HG03457 (cell line): ENCODE measurements at regions not wholly inside any gene's neighbourhood (a gene's known extent, or its start where the extent isn't known, plus 50 kb on each side); places are given as distances from the start of the nearest gene placed in this dataset.
"Not testable (repeated sequence)": the region's sequence is repeated elsewhere in the genome, so short reads cannot be mapped to it uniquely, and the experiment has no call there.

ENCODE experiments used
- ATAC-seq: cut with Tn5 transposase; IDR thresholded peaks from one replicate; pipeline ENCODE4 v1.9.1; 2021; ENCODE audit warnings: moderate number of reproducible peaks; ENCODE audit not compliant: unreplicated experiment

GRCh38 chr6:12605888-12606345 is 110.7 kb upstream of the PHACTR1 start:
- ATAC-seq, result no peak

- no peak for ATAC-seq
These were observed 110.0 kb upstream of the PHACTR1 start for GRCh38 chr6:12606616-12607015.

- ATAC-seq, result peak; percentile 50
These were observed 108.3 kb upstream of the PHACTR1 start for GRCh38 chr6:12608016-12608860.

GRCh38 chr6:12608874-12609273 is 107.7 kb upstream of the PHACTR1 start:
- peak; percentile 8 for ATAC-seq

- ATAC-seq, result no peak
These were observed 106.8 kb upstream of the PHACTR1 start for GRCh38 chr6:12609751-12610150.

GRCh38 chr6:12610862-12611261 is 105.7 kb upstream of the PHACTR1 start:
- no peak for ATAC-seq

GRCh38 chr6:12613811-12614210 is 102.8 kb upstream of the PHACTR1 start:
- ATAC-seq, result no peak

GRCh38 chr6:12614456-12614855 is 102.1 kb upstream of the PHACTR1 start:
- no peak for ATAC-seq

- no peak for ATAC-seq
These were observed 98.3 kb upstream of the PHACTR1 start for GRCh38 chr6:12618296-12618695.

GRCh38 chr6:12621754-12622153 is 94.8 kb upstream of the PHACTR1 start:
- ATAC-seq, result no peak

- no peak for ATAC-seq
These were observed 94.0 kb upstream of the PHACTR1 start for GRCh38 chr6:12622566-12622965.

- no peak for ATAC-seq
These were observed 92.3 kb upstream of the PHACTR1 start for GRCh38 chr6:12624142-12624837.

GRCh38 chr6:12627053-12627452 is 89.5 kb upstream of the PHACTR1 start:
- no peak for ATAC-seq

GRCh38 chr6:12628327-12628726 is 88.2 kb upstream of the PHACTR1 start:
- no peak for ATAC-seq

GRCh38 chr6:12633746-12634145 is 82.8 kb upstream of the PHACTR1 start:
- not testable (repeated sequence) for ATAC-seq

GRCh38 chr6:12635375-12635774 is 81.2 kb upstream of the PHACTR1 start:
- ATAC-seq, result no peak

- no peak for ATAC-seq
These were observed 80.8 kb upstream of the PHACTR1 start for GRCh38 chr6:12635813-12636212.

- ATAC-seq, result no peak
These were observed 80.2 kb upstream of the PHACTR1 start for GRCh38 chr6:12636336-12636735.

- ATAC-seq, result no peak
These were observed 78.5 kb upstream of the PHACTR1 start for GRCh38 chr6:12637960-12638641.

GRCh38 chr6:12640438-12640837 is 76.1 kb upstream of the PHACTR1 start:
- ATAC-seq, result no peak

- ATAC-seq, result not testable (repeated sequence)
These were observed 74.8 kb upstream of the PHACTR1 start for GRCh38 chr6:12641785-12642184.

- no peak for ATAC-seq
These were observed 70.6 kb upstream of the PHACTR1 start for GRCh38 chr6:12645941-12646340.
